ENCODE measurements at regions not wholly inside any gene's neighbourhood (a gene's known extent, or its start where the extent isn't known, plus 50 kb on each side); places are given as distances from the start of the nearest gene placed in this dataset.

GRCh38 chr21:34274001-34274400 is 89.8 kb upstream of the KCNE2 start:
- TF ChIP-seq ELF4 (IDR thresholded peaks at IDR 0.05), result no peak
- no peak for TF ChIP-seq TARDBP (IDR thresholded peaks at IDR 0.05)
- TF ChIP-seq SP1 (IDR thresholded peaks at IDR 0.05), result no peak
- no peak for TF ChIP-seq FOXK2 (IDR thresholded peaks at IDR 0.05)
- no peak for TF ChIP-seq HDGF (IDR thresholded peaks at IDR 0.05; ENCODE audit: borderline replicate concordance)
- TF ChIP-seq FOXA1 (IDR thresholded peaks at IDR 0.05), result no peak
- TF ChIP-seq SUZ12 (IDR thresholded peaks at IDR 0.05), result no peak
- no peak for TF ChIP-seq LEF1 (IDR thresholded peaks at IDR 0.05; ENCODE audit: borderline replicate concordance)
- no peak for TF ChIP-seq ZNF384 (IDR thresholded peaks at IDR 0.05)
- TF ChIP-seq FOXM1 (IDR thresholded peaks at IDR 0.05; ENCODE audit: borderline replicate concordance), result no peak
- no peak for TF ChIP-seq BHLHE40 (IDR thresholded peaks at IDR 0.05; ENCODE audit: borderline replicate concordance)
